ENCODE measurements at regions not wholly inside any gene's neighbourhood (a gene's known extent, or its start where the extent isn't known, plus 50 kb on each side); places are given as distances from the start of the nearest gene placed in this dataset.

DNA sequence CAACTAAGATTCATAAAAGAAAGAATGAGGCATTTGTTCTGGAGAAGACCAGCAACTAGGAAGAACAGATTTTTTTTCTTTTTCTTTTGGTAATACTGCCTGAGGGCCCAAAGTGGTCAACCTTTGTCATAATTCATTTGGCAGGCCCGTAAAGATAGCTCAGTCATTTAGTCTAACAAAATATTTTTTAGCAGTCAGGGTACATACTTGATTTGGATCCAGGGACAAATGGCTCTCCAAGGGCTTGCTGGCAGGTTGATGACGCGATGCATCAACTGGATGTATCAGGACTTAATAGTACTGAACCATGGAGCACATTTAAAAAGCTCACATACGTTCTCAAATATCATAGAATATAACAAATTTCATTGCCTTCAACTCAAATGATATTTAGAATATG is 203.4 kb upstream of the ZNF608 start:
- no peak overlapping the region for H3K27ac ChIP-seq
- TF ChIP-seq, protein P1, sequence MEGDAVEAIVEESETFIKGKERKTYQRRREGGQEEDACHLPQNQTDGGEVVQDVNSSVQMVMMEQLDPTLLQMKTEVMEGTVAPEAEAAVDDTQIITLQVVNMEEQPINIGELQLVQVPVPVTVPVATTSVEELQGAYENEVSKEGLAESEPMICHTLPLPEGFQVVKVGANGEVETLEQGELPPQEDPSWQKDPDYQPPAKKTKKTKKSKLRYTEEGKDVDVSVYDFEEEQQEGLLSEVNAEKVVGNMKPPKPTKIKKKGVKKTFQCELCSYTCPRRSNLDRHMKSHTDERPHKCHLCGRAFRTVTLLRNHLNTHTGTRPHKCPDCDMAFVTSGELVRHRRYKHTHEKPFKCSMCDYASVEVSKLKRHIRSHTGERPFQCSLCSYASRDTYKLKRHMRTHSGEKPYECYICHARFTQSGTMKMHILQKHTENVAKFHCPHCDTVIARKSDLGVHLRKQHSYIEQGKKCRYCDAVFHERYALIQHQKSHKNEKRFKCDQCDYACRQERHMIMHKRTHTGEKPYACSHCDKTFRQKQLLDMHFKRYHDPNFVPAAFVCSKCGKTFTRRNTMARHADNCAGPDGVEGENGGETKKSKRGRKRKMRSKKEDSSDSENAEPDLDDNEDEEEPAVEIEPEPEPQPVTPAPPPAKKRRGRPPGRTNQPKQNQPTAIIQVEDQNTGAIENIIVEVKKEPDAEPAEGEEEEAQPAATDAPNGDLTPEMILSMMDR (conservative IDR thresholded peaks at IDR 0.05) = no peak

DNA sequence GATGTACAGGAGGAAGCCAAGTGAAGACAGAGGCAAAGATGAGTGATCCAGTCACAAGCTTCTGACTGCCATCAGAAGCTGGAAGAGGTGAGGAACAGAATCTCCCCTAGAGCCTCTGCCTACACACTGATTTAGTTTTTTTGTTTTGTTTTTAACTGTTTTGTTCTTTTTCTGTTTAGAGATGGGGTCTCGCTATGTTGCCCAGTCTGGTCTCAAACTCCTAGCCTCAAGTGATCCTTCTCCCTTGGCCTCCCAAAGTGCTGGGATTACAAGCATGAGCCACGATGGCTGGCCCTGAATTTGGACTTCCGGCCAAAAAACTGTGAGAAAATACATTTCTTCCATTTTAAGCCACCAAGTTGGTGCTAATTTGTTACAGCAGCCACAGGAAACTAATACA is 204.7 kb upstream of the ZNF608 start:
- TF ChIP-seq, protein P1 (conservative IDR thresholded peaks at IDR 0.05) = no peak
- no peak overlapping the region for H3K27ac ChIP-seq

DNA sequence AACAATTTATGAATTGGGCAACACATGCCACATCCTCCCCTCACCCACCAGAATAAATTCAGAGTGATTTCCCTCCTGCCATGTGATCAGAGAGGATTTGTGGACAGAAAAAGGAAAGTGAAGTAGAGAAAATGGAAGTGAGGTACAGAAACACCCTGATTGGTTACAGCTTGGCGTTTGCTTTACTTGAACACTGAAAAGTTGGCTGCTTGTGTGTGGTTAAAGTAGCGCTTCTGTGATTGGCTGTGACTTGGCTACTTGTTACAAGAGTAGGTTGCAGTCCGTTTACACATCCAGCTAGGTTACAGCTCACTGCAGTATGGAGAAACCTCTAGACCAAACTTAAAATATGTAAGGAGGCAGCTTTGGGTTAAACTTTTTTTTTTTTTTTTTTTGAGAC is 205.2 kb upstream of the ZNF608 start:
- no peak overlapping the region for H3K27ac ChIP-seq
- TF ChIP-seq, protein P1 (conservative IDR thresholded peaks at IDR 0.05) = no peak

DNA sequence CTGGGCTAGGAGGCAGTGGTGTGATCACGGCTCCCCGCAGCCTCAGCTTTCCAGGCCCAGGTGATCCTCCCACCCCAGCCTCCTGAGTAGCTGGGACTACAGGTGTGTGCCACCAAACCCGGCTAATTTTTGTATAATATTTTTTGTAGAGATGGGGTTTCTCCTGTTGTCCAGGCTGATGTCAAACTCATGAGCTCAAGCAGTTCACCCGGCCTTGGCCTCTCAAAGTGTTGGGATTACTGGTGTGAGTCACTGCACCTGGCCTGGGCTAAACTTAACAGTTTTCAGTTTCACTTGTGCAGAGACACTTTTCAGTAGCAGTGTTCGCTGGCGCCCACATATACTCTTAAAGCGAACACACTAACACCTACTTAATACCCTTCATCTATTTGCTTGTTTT is 205.6 kb upstream of the ZNF608 start:
- TF ChIP-seq, protein P1 (conservative IDR thresholded peaks at IDR 0.05) = no peak
- H3K27ac ChIP-seq = no peak overlapping the region

DNA sequence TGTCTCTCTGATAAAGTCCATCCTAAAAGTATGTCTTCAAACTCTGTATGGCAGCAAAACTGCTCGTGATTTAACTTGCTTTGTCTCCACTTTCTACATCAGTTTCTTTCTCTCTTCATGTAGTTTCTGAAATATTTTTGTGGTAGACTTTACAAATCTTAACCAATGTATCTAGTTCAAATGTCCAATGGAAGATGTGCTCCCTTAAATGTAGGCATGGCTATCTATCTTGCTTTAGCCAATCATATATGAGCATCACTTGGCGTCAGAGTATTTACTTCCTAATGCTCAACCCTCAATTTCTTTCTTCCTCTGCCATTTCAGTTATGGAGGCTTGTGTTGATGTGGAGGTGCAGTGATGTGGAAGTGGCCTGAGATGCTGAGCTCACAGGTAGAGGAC is 206.1 kb upstream of the ZNF608 start:
- TF ChIP-seq, protein P1 (conservative IDR thresholded peaks at IDR 0.05) = no peak
- no peak overlapping the region; the same call in 1 of the 2 replicates for H3K27ac ChIP-seq

DNA sequence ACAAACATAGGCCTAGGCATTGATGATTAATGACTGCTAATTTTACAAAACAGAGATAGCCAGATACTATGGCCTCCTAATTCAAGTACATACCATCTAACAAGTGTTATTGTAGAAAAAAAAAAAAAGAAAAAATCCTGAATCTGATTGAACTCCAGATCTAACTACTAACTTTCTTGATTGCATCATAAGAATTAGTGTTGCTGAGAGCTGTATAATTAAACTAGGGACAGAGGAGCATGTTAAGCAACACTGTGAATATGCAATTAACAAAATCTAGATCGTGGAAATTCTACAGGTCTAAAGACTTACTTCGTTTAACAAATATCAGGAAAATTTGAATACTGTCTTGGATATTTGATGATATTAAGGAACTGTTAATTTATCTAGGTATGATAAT is 208.3 kb upstream of the ZNF608 start:
- no peak overlapping the region for H3K27ac ChIP-seq
- TF ChIP-seq, protein P1 (conservative IDR thresholded peaks at IDR 0.05) = no peak

DNA sequence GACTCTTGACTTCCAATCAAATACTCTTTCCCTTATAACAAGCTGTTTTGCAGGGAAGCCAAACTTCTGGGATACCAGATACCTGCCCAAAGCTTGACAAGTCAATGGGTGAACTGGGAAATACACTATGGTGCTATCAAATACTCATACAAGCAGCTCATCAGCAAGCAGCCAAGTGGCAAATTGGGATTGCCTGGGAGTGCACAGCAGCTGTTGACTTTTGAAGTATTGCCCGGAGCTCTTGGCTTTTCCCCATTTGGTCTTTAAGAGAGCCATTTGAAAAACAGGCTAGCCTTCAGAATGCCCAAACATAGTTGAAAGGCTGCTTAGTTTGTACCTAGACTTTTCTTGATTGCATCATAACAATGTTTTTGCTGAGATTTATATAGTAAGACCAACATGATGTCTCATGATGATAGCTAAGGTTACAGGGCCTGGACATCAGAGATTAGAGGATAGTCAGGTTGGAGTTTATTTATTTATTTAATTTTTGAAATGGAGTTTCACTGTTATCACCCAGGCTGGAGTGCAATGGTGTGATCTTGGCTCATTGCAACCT is 210.1 kb upstream of the ZNF608 start:
- no peak overlapping the region for H3K27ac ChIP-seq
- TF ChIP-seq, protein P1 (conservative IDR thresholded peaks at IDR 0.05) = no peak

All from VCaP (cell line).